Activated naive CD4-positive, alpha-beta T cell treated with anti-CD3 and anti-CD28 coated beads, Interleukin-2, amount 10 ng/mL, durations not matched to agents 7 days and 5 days (primary cell): ENCODE measurements at regions not wholly inside any gene's neighbourhood (a gene's known extent, or its start where the extent isn't known, plus 50 kb on each side); places are given as distances from the start of the nearest gene placed in this dataset.

Experiments
- CTCF ChIA-PET: fragments of 350-600 bp; sonication (Branson Sonifier 250); formaldehyde crosslinking; loops from one replicate; lab custom pipeline; 2021; ENCODE audit warnings: antibody characterized with exemption; lab: Charles Lee
- DNase-seq: peaks from one replicate; pipeline ENCODE4 v3.0.0-alpha.2; 2020
- H3K27ac Mint-ChIP-seq: one replicate; pipeline ENCODE4 v1.8.0; 2021; ENCODE audit warnings: mild to moderate bottlenecking, moderate library complexity, mixed read lengths
- H3K27me3 Mint-ChIP-seq: one replicate; pipeline ENCODE4 v1.8.0; 2021; ENCODE audit warnings: mild to moderate bottlenecking, mixed read lengths
- H3K36me3 Mint-ChIP-seq: one replicate; pipeline ENCODE4 v1.8.0; 2021; ENCODE audit warnings: mixed read lengths
- H3K4me1 Mint-ChIP-seq: one replicate; pipeline ENCODE4 v1.8.0; 2021; ENCODE audit warnings: mixed read lengths
- H3K4me3 Mint-ChIP-seq: one replicate; pipeline ENCODE4 v1.8.0; 2021; ENCODE audit warnings: mild to moderate bottlenecking, moderate library complexity, mixed read lengths
- H3K9me3 Mint-ChIP-seq: one replicate; pipeline ENCODE4 v1.8.0; 2021; ENCODE audit warnings: mixed read lengths

DNA sequence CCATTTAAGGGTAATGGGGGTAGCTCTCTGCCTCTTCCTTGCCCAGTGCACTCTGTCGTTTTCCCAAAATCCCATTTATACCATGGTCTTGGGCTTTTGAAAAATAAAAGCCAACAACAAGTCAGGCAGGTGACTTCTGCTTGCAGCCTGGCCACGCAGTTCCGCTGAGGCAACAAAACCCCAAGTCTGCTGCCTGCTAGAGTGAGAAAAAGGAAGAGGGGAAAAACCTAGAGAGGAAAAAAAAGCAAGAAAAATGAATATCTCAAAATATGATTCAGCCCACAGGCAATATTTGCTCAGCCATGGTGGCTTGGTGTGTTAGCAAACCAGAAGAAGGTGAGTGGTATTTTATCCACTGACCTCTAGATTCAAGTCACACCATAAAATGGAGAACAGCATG, 148.2 kb upstream of the FSTL4 start:
- no peak for DNase-seq
- Mint-ChIP-seq H3K4me3 (no peak overlapping the region), H3K27ac (no peak overlapping the region), H3K4me1 (no peaks in the 10 kb centered on the region), H3K36me3 (no peaks in the 10 kb centered on the region), H3K9me3 (no peaks in the 10 kb centered on the region), H3K27me3 (peaks cover 26% of the 10 kb centered on the region)
- CTCF ChIA-PET: no interaction called here

- DNase-seq: no peak
- H3K36me3 Mint-ChIP-seq: no peaks in the 10 kb centered on the region
- no peaks in the 10 kb centered on the region for H3K9me3 Mint-ChIP-seq
- no peak overlapping the region for H3K27ac Mint-ChIP-seq
- peaks cover 26% of the 10 kb centered on the region for H3K27me3 Mint-ChIP-seq
- CTCF ChIA-PET: no interaction called here
- no peaks in the 10 kb centered on the region for H3K4me1 Mint-ChIP-seq
- no peak overlapping the region for H3K4me3 Mint-ChIP-seq
Measured at GRCh38 chr5:133758641-133759040, 146.3 kb upstream of the FSTL4 start.

GRCh38 chr5:133757396-133757945, 145.1 kb upstream of the FSTL4 start:
- H3K36me3 Mint-ChIP-seq: no peaks in the 10 kb centered on the region
- peaks cover 26% of the 10 kb centered on the region for H3K27me3 Mint-ChIP-seq
- no peak for DNase-seq
- H3K4me3 Mint-ChIP-seq: no peak overlapping the region
- no peaks in the 10 kb centered on the region for H3K9me3 Mint-ChIP-seq
- CTCF ChIA-PET: no interaction called here
- H3K27ac Mint-ChIP-seq: no peak overlapping the region
- H3K4me1 Mint-ChIP-seq: no peaks in the 10 kb centered on the region

DNA sequence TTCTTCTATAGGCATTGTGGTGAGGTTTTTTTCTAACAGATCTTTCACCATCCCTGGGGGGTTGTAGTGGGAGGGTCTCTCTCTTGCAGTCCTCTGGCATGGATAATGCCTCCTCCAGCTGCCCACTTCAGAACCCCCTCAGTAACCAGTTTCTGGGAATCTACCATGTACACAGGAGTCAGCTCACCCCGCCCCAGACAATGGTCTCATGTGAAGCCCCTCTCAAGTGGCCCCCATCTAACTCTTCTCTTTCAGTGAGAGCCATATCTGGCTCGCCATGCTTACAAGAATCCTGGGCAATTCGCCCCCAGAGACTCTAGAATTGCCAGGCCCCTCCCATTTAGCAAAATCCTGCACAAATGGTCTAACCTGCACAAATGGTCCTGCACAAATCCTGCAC, 144.4 kb upstream of the FSTL4 start:
- no peak overlapping the region for H3K27ac Mint-ChIP-seq

GRCh38 chr5:133756036-133756435, 143.7 kb upstream of the FSTL4 start:
- Mint-ChIP-seq H3K36me3 (no peaks in the 10 kb centered on the region), H3K4me3 (no peak overlapping the region), H3K4me1 (no peaks in the 10 kb centered on the region), H3K27me3 (peaks cover 31% of the 10 kb centered on the region), H3K9me3 (no peaks in the 10 kb centered on the region), H3K27ac (no peak overlapping the region)
- CTCF ChIA-PET: interaction anchor here (0.9 to 3.1 kb wide), 2 partner anchors 16 to 113 kb away, joined by 3 to 19 read pairs; no protein-coding TSS in a partner anchor
- no peak for DNase-seq

More for the DNA sequence above, 144.4 kb upstream of the FSTL4 start:
- Mint-ChIP-seq H3K36me3 (no peaks in the 10 kb centered on the region), H3K4me3 (no peak overlapping the region), H3K9me3 (no peaks in the 10 kb centered on the region), H3K4me1 (no peaks in the 10 kb centered on the region), H3K27me3 (peaks cover 27% of the 10 kb centered on the region)
- CTCF ChIA-PET: no interaction called here
- DNase-seq: no peak

DNA sequence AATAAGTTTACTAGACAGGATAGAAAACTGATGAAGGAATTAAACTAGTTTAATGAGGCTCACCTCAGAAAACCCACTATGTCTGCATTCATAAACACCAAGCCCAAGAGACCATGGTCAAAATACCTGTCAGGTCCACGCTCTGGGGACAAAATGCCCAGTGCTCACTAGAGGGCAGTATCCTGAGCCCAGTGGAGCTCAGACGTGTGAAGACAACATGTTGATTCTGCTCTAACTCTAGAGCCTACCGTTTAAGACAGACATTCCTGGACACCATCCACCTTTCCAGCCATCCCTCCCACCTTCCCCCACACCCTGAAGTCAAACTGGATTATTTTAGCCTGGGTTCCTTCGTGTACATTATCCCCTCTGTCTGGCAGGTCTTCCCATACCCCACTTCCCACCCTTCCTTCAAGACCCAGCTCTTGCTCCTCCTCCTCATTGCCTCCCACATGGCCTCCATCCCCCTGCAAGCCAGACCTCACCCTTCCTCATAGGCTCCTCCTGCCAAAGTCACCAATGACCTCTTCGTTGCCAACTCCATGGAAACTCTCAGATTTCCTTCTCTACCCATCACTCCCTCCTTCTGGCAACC, 142.3 kb upstream of the FSTL4 start:
- Mint-ChIP-seq H3K27me3 (peaks cover 28% of the 10 kb centered on the region), H3K36me3 (no peaks in the 10 kb centered on the region), H3K4me1 (no peaks in the 10 kb centered on the region), H3K9me3 (no peaks in the 10 kb centered on the region), H3K4me3 (no peak overlapping the region), H3K27ac (no peak overlapping the region)
- CTCF ChIA-PET: interaction anchor here (0.8 to 3.1 kb wide), 5 partner anchors 8 to 121 kb away, joined by 3 to 19 read pairs (median 3); no protein-coding TSS in a partner anchor
- peak; percentile 52 for DNase-seq

DNA sequence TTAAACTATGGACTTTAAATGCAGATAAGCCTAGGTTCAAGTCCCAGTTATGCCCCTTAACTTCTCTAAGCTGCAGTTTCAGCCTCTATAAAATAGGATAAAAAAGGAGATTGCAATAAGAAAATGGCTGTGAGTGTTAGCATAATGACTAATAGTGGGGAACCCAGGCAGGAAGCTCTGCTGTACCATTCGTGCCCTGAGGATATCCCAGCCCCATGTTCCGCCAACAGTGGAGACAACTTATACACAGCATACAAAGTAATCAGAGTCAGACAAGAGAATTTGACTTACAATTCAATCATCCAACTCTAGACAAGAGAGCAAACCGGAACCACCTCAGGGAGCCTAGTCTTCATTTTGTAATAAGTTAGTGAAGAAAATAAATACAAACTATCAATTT, 141.5 kb upstream of the FSTL4 start:
- DNase-seq: no peak
- no peak overlapping the region for H3K4me3 Mint-ChIP-seq
- H3K36me3 Mint-ChIP-seq: no peaks in the 10 kb centered on the region
- no peak overlapping the region for H3K27ac Mint-ChIP-seq
- peaks cover 28% of the 10 kb centered on the region for H3K27me3 Mint-ChIP-seq
- H3K4me1 Mint-ChIP-seq: no peaks in the 10 kb centered on the region
- H3K9me3 Mint-ChIP-seq: no peaks in the 10 kb centered on the region
- CTCF ChIA-PET: interaction anchor here (0.6 to 3.1 kb wide), 3 partner anchors 40 to 212 kb away, joined by 3 to 19 read pairs (median 3); no protein-coding TSS in a partner anchor

GRCh38 chr5:133751846-133752245, 139.5 kb upstream of the FSTL4 start:
- CTCF ChIA-PET: no interaction called here
- Mint-ChIP-seq H3K27me3 (peaks cover 30% of the 10 kb centered on the region), H3K4me1 (no peaks in the 10 kb centered on the region), H3K4me3 (no peak overlapping the region), H3K36me3 (no peaks in the 10 kb centered on the region), H3K9me3 (no peaks in the 10 kb centered on the region), H3K27ac (no peak overlapping the region)
- DNase-seq: no peak

DNA sequence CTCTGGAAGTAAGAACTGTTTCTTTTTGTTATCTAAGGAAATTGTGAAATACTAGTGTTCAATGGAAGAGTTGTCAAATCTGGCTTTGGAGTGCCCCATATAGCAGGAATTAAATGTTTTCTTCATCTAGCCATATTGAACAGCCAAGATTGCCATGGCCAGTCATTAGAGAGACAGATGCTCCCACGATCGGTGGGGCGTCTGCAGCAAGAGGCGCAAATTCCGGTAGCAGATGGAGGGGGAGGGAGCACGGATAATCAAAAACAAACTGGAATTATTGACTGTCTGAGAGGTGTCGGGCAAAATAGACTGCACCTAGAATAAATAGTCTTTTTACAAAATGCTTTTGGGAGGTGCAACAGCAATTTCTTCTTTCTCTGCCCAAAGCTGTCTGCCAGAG, 139.1 kb upstream of the FSTL4 start:
- Mint-ChIP-seq H3K9me3 (no peaks in the 10 kb centered on the region), H3K4me1 (no peaks in the 10 kb centered on the region), H3K4me3 (no peak overlapping the region), H3K27ac (no peak overlapping the region), H3K27me3 (peaks cover 26% of the 10 kb centered on the region), H3K36me3 (no peaks in the 10 kb centered on the region)
- no peak for DNase-seq
- CTCF ChIA-PET: no interaction called here

GRCh38 chr5:133750856-133751255, 138.5 kb upstream of the FSTL4 start:
- Mint-ChIP-seq H3K9me3 (no peaks in the 10 kb centered on the region), H3K4me1 (no peaks in the 10 kb centered on the region), H3K4me3 (no peak overlapping the region), H3K27me3 (peaks cover 21% of the 10 kb centered on the region), H3K27ac (no peak overlapping the region), H3K36me3 (no peaks in the 10 kb centered on the region)
- CTCF ChIA-PET: no interaction called here
- no peak for DNase-seq

GRCh38 chr5:133750356-133750755, 138.0 kb upstream of the FSTL4 start:
- Mint-ChIP-seq H3K4me3 (no peak overlapping the region), H3K9me3 (no peaks in the 10 kb centered on the region), H3K27ac (no peak overlapping the region), H3K36me3 (no peaks in the 10 kb centered on the region), H3K4me1 (no peaks in the 10 kb centered on the region), H3K27me3 (peaks cover 18% of the 10 kb centered on the region)
- DNase-seq: no peak
- CTCF ChIA-PET: no interaction called here

- no peak overlapping the region for H3K27ac Mint-ChIP-seq
- DNase-seq: no peak
- H3K27me3 Mint-ChIP-seq: peaks cover 15% of the 10 kb centered on the region
- CTCF ChIA-PET: no interaction called here
- no peaks in the 10 kb centered on the region for H3K4me1 Mint-ChIP-seq
- no peaks in the 10 kb centered on the region for H3K9me3 Mint-ChIP-seq
- H3K36me3 Mint-ChIP-seq: no peaks in the 10 kb centered on the region
- no peak overlapping the region for H3K4me3 Mint-ChIP-seq
Measured at GRCh38 chr5:133749331-133749985, 137.1 kb upstream of the FSTL4 start.

DNA sequence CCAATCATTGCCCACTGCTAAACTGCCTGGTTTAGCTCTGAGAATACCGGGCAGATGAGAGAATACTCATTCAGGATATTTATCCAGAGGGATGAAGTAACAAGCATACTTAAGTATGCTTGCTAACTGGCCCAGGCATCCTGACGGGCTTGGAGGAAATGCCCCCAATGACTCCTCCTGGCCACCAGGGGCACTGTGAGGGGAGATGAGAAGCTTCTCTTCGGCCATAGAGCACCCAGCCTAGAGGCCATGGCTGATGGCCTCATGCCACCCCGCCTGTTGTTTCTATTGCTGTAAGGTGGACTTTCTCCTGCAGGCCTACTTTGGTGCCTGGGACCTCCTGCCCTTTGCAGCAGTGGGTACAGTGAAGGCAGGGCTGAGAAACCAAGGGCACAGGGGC, 134.5 kb upstream of the FSTL4 start:
- DNase-seq: peak; percentile 25
- Mint-ChIP-seq H3K9me3 (no peaks in the 10 kb centered on the region), H3K4me3 (no peak overlapping the region), H3K36me3 (no peaks in the 10 kb centered on the region), H3K27ac (no peak overlapping the region), H3K4me1 (no peaks in the 10 kb centered on the region), H3K27me3 (peaks cover 33% of the 10 kb centered on the region)
- CTCF ChIA-PET: interaction anchor here (1.5 kb wide), 2 partner anchors 8 to 122 kb away, joined by 3 read pairs; no protein-coding TSS in a partner anchor

DNA sequence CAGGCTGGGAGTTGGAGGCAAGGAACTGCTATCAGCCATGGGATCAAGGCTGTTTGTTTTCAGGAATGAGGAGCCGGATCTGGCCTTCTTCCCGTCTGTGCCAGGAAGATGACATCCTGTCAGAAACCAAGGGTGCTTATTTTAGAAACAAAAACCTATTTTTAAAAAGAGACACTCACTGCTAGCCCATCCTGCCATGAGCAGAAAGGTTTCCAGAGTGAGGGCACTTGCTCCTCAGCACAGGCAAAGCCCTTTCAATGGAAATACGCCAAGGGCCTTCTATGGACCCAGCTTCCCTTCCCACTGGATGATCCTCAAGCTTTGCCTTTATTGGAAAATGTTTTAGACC, 132.6 kb upstream of the FSTL4 start:
- Mint-ChIP-seq H3K27ac (no peak overlapping the region), H3K4me1 (no peaks in the 10 kb centered on the region), H3K36me3 (no peaks in the 10 kb centered on the region), H3K9me3 (no peaks in the 10 kb centered on the region), H3K4me3 (no peak overlapping the region), H3K27me3 (peaks cover 34% of the 10 kb centered on the region)
- CTCF ChIA-PET: no interaction called here
- no peak for DNase-seq
